Astrocyte of the hippocampus (primary cell): ENCODE measurements at regions not wholly inside any gene's neighbourhood (a gene's known extent, or its start where the extent isn't known, plus 50 kb on each side); places are given as distances from the start of the nearest gene placed in this dataset.
"Not testable (repeated sequence)": the region's sequence is repeated elsewhere in the genome, so short reads cannot be mapped to it uniquely, and the experiment has no call there.

Source experiments
- DNase-seq: peaks from one replicate; pipeline ENCODE4 v3.0.0; 2011; ENCODE audit warnings: low read depth, low spot score

DNA sequence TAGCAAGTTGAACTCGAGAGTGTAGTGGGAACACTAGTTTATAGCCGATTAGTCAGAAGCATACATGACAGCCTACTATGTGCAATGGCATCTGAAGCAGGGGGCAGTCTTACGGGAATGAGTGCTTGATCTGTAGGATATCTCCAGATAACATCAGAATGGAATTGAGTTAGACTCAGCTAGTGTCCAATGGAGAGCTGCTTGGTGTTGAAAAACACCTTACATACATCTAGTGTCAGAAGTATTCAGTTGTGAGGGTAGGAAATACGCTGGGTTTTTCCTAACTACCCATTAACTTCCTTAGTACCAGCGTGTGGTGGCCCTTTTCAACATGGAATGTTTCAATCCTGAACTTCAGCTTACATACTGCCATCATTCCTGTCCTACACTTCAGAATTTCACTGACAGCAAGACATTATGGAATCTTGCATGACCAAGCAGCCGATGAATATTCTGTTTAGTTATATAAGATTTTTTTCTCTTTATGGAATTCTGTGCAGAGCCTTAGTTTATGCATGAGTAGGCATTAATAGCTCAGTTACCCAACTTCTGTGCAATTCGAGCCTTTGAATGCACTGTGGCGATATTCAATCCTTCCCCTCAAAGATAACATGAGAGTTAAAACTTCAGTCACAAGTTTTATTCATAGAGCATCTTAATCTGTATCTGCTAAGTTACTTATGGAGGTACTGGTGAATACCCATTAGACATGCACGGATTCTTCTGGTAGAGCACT is 218.6 kb upstream of the MOCS1 start:
- DNase-seq = no peak

DNA sequence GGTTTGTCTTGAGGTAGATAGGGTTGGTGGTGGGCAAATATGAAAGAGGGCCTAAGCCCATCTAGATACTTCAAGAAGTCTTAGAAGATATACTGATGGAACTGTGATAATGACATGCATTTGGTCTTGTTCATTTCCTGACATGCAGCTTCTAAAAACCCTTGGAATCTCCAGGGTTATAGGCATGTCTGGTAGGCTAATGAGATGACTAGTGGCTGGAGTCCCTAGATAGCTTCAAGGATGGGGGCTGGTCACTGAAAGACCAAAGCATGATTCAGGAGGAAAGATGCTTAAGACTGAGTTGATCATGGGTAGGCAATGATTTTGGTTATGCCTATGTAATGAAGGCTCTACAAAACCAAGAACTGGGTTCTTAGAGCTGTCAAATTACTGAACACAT is 217.9 kb upstream of the MOCS1 start:
- no peak for DNase-seq

DNA sequence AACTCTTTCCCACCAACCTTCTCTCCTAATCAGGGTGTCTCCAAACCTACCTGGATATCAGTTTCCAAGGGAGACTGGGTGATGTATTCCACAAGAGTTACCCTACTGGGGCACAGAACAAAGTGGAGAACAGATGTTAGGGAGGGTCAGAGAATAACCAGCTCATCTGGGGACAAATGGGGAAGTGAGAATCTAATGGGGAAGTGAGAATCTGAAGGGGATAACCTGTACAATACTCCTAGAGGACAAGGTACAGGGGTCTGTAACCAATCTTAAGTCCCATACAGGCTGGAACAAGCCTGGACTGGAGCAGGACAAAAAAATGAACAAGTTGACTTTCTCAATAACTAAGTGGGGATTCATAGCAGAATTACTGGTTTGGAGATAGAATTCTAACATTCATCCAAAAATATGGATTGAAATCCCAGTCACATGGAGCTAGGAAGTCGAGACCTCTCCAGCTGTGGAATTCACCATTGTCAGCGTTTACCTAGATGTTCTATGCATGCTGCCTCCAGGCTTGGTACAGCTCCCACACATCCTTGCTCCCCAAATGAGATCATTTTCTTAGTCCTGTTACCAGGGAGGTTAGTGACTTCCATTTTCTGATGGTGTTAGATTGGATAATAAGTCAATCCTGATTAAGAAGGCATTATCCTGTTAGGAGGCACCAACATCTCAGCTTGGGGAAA is 214.8 kb upstream of the MOCS1 start:
- DNase-seq = no peak

DNA sequence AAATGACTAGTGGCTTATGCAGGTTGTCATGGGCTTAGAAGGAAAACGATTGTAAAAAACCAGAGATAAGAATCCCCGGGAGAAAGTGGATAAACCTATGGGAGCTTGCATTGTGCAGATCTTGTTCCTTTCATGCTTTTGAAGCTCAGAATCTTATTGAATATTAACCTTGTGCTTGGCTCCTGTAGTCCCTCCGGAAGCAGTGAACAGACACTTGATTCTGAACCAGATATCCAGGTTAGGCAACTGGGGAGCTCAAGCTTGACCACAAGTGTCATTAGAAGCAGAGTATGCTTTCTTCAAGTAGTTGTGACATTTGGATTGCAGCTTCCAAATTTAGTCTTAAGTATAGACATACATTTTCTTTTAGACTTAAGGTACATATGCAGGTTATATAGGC is 212.6 kb upstream of the MOCS1 start:
- DNase-seq = no peak

DNA sequence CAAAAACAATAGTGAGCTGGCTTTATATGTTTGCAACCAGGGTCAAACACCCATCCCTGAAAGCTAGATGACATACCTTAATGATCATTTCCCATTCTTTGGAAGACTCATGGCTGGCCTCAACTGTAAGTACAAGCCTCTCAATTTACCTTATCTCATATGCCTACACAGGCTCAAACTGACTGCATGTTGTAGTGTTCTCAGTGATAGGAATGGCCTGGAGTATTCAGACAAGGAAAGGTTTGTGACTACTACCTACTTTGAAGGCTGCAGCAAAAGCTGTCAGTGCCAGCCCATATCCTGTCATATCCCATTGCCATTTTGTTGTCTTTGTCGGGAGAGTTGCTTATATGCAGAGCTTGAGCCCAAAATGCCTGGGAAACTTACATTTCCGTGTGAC is 205.2 kb upstream of the MOCS1 start:
- DNase-seq = no peak

DNA sequence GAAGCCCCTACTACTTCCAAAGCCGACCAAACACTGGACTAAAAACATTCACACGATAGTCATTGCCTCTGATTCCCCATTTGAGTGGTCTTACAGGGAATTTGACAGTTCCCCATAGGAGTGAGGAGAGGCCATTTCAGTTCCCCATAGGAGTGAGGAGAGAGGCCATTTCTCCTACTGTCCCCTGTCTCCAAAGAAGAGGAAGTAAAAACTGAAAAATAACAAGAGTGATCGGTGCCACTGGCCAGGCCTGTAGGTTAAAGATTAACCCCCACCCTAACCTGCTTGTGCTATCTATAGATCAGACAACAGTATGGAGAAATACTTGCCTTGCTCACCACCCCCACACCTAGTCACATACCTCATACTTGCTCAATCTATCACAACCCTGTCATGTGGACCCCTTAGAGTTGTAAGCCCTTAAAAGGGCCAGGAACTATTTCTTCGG is 204.0 kb upstream of the MOCS1 start:
- DNase-seq = no peak

DNA sequence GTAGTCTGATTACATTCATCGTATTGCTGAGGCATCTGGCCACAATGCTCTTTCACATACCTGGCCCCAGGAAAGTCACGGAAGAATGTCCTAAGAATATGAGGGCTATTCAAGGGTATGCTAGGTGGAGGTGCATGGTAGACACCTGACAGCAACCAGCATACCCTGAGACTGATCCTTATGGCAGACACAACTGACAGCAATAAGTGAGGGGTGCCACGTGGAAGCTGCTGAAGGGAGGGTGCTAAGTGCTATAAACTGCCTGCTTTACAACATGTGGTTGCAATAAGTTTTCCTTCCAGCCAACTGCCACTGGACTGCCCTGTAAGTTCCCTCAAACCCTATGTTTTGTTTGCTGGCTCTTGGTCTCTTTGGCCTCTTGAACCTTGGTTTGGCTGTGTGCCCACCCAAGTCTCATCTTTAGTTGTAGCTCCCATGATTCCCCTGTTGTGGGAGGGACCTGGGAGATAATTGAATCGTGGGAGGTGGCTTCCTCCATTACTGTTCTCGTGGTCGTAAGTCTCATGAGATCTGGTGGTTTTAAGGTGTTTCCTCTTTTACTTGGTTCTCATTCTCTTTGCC is 201.3 kb upstream of the MOCS1 start:
- no peak for DNase-seq

DNA sequence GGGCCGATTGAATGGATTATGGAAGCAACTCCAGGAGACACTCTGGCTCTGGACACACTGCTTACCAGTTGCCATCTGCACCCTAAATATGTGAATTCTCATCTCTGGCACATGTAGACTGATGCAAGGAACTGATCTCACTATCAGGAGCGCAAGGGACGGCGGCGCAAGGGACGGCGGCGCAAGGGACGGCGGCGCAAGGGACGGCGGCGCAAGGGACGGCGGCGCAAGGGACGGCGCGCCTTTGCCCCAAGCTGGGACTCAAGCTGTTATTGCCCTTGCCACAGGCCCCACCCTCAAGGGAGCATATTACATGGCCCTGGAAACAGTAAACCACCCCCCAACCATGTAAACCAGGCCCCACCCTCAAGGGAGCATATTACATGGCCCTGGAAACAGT is 199.7 kb upstream of the MOCS1 start:
- DNase-seq = not testable (repeated sequence)

DNA sequence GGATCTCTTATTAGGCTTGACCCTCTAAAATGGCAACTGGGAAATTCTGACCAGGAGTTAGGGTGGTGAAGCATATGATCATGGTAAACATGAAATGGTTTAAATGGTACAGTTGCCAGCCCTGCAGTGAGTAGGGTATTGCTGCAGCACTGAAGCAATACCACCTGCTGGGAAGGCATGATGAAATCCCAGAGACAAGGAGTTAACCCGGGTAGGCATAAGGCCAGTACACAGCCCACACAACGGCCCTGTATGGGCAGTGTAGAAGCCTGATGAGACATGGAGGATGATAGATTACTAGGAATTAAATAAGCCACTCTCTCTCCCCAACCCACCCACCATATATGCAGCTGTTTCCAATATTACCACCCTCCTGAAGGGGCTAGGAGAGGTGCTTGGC is 197.4 kb upstream of the MOCS1 start:
- no peak for DNase-seq

DNA sequence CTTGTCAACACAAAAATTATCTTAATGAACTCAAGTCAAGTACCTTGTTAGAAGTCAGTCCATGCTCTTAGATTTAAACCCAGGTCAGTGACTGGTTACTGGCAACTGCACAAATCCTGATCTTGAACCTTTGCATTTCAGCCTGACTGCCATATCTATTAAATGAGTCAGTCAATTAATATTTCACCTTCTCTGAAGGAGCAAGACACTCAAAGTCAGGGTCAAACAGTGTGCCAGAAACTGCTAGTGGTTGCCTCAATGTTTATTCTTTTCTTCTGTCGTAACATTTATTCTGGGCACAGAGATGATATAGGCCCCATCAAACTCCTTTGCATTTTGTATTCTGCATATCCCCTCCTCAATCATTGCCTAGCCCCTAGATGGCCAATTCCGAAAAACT is 193.9 kb upstream of the MOCS1 start:
- DNase-seq = no peak

DNA sequence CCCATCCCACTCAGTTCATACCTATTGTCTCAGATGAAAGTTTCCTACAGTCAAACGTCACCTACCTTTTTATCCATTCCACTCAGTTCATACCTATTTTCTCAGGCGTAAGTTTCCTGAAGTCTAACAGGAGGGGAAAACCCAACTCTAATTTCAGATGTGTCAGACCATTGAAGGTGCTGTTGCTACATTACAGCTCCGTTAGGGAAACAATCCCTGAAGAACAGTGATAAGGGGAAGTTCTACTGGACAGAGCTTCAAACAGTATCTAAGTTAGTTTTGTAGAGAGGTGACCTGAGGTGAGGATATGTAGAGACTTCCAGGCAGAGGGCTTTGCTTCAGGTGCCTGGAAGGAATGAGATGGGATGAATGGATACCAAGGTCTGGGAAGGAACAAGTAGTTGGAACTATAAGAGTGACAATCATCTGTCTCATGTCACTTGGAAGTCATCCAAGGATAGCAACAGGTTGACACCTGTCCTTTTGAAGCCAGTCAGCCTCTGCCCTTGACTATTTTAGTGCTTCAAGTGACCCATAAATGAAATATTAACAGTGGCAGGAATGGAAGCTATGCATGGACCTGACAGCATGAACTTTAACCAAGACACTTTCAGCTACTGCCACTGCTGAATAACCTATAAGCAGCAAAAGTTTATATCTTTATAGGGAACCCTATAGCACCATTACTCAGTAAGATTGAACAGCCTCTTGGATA is 191.6 kb upstream of the MOCS1 start:
- DNase-seq = no peak

DNA sequence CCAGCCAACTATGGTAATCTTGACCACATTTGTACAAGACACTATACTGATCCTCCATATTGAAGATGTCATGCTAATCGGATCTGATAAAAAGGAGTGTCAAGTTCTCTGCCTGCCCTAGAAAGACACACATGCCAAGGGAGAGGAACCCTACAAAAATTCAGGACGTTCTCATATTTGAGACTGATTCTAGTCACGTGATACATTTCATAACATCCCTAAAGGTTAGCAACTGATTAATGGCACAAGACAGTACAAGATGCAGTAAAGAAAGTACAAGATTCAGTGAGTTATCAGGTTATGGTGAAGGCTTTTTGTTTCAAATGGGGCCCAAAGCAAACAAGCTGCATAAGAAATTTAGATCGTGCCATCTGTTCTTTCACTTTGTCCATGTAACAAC is 190.7 kb upstream of the MOCS1 start:
- DNase-seq = no peak

DNA sequence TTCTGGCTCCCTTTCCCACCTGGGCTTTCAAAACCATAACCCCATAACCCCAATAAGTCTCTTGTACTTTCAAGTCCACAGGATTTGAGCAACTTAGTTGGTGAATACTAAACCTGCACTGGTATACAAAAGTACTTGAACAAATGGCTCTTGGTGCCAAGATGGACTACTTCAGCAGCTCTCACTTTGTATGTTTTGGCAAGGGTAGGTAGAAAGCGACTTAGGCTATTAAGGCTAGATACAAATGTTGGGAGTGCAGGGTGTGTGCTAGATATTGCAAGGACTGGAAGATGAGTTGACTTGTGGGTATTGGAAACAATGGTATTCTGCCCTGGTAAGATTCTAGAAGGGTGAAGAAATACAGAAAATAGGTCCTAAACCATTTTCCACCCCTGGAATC is 182.6 kb upstream of the MOCS1 start:
- no peak for DNase-seq

DNA sequence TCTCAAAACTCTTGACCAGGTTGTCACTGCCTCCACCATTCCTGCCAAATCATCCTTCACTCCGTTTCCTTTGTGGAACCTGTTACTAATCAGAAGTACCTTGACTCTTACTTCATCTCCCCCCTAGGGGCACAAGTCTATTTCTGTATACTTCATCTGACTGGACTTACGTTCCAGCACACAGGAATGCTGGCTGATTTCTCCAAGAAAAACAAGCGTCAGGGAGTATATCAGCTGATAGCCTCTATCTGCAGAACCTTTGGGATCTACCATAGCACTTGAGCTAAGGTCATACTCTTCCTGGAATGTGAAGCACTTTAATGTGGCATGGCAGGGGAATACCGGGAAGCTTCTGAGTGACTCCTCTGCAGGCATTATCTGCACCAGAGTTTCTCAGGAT is 178.1 kb upstream of the MOCS1 start:
- DNase-seq = no peak

DNA sequence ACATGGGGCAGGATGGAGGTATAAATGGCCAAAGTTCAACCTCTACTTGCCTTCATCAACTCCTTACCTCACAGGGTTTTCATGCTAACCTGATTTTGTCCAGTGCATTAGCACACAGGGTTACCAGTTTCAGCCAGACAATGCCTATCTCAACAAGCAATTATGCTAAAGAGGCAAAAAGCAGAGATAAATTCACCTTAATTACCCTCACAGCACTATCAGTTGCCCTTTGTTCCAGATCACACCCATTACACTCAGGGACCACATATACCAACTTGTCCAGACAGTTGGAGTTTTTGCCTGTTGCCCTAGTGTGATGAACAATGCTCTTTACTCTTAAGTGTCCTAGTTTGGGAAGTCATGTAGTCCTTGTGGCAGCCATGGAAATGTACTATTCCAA is 174.5 kb upstream of the MOCS1 start:
- DNase-seq = no peak

DNA sequence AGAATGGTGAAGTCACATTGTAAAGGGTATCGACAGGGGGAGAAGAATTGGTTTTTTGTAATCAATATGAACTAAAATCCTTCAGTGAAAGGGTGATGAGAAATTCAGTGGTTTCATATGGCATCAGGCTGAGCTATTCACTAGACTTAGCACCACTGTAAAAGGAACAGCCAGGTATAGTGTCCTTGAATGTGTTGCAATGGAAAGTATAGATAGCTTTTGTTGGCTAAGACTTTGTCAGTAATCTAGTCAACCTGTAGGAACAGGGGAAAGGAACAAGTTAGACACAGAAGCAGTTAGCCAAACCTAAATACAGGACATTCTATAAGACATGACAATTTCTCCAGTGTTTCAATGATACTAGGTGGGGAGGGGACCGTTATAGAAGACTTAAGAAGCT is 172.6 kb upstream of the MOCS1 start:
- no peak for DNase-seq

DNA sequence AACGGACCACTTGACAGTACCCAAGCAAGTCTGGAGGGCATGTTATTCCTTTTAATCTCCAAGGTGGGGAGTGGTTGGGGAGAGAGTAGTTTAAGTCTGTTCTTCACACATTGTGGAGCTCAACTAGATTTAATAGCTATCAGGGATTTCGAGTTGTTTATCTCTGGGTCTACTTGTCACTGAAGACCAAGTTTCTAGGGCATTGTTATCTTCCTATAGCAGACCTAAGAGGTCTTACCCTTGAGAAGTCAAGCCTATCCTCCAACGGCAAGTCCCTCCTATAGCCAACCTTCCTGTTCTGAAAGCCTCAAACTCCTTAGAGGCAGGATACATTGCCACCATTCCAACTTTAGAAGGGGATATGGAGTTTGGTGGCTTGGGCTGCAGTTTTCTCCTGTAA is 164.5 kb upstream of the MOCS1 start:
- no peak for DNase-seq

DNA sequence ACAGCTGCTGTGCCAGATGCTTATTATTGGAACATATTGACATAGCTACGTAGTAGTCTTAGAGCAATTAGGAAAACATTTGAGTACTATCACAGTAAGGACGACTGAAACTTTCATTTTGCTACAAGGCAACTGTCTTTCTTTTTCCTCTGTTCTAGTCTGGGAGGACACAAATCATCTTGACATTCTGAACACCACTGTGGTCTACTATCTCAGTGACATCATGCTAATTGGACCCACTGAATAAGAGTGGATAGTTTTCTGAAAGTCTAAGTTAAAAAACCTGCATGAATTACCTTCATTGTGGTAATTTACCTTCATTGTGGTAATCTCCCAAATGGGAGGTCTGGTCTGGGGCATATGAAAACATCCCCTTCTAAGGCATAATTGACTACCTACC is 163.3 kb upstream of the MOCS1 start:
- DNase-seq = no peak

DNA sequence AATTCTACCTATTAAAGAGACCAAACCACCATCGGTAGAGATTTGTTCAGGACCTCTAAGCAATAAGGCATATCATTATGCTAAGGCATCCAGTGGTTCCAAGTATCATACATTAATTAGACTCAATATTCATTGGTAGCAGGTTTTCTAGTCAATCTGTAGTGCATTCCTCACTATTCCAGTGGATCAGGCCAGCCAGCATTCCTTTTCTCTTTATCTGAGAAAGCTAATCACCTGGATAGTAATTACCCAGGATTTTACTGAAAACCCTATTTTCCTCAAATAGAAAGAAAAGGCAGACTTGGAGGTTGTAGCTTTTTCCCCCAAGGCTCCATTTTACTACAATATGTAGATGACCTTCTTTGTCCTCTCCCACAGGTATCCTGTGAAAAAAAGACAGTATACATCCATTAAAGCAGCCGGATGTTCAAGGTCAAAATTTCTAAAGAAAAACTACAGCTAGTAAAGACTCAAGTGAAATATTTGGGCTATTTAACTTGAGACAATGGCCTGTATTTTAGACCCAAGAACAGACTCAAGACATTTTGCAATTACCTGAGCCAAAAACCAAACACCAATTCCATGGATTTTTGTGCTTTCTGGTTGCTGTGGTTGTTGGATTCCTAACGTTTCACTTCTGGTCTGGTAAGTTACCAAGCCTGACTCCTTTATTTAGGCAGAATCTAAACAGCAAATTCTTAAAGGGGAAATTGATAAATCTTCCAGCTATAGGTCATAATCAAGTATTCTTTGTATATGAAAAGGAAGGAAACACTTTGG is 149.1 kb upstream of the MOCS1 start:
- no peak for DNase-seq

DNA sequence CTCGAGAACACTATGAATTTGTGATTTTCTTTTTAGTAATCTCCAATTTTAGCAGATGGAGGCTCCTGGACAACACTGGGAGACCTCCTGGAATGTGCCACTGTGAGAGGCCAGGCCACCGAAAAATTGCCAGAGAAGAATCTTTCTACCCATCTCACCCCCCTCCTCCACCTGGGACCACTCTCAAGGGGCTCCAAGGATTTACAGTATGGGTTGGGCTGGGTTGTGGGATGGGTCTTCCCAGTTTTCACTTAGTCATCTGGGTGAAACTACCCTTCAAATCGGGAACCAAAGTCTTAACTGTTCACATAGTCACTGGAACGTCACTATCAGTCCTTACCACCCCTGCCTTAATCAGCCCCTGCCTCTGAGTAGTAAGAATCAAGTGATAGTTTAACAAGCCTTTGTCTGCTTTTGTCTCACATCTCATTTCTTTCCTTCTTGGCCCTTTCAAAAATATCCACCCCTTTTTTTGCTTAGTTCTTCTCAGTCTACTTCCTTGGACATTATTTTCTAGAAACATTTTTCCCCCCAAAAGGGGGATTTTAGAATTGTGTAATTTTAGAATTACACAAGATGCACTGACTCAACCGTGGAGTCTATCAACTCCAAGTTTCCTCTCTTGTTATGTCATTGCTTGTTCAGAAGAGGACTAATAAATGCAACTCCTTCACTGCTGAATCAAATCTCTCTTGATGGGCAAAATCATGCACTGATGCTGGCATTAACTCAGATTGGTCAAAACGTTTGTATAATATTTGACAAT is 148.2 kb upstream of the MOCS1 start:
- DNase-seq = no peak

DNA sequence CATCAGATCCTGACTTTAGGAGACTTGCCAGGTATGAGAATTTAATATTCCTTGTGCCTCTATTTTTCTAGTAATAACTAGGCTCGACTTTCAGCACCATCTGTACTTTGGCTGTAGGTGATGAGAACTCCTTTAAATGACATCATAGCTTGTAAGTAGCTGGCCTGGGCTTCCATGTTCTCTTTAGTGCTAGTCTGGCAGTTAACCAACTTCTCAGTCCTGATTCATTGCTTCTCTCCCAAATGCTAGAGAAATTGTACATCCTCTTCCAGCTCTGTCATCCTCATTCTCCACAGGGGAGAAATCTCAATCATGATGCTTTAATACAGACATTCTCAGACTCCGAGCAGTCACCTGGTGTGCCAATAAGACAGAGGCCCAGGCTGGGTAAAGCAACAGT is 143.5 kb upstream of the MOCS1 start:
- DNase-seq = no peak
